H1 (cell line): ENCODE measurements at regions not wholly inside any gene's neighbourhood (a gene's known extent, or its start where the extent isn't known, plus 50 kb on each side); places are given as distances from the start of the nearest gene placed in this dataset.

Source experiments
- CTCF ChIA-PET: fragments of 300-600 bp; sonication (Branson Sonifier 250); formaldehyde crosslinking; loops from one replicate; lab custom pipeline; 2021; ENCODE audit not compliant: partially characterized antibody; lab: Charles Lee
- POLR2A ChIA-PET: fragments of 300-600 bp; sonication (Branson Sonifier 250); formaldehyde crosslinking; loops from one replicate; lab custom pipeline; 2021; ENCODE audit warnings: inconsistent platforms; ENCODE audit not compliant: partially characterized antibody; lab: Charles Lee
- DNase-seq, 2 experiments: peaks; one replicate each; pipeline versions ENCODE4 v3.0.0 to v3.0.0-alpha.2; 2010 to 2022; ENCODE audit warnings: low spot score in 2 of 2, low read depth in 1 of 2, mixed read lengths in 1 of 2
- FAIRE-seq: peaks from 2 replicates; lab custom pipeline; 2011; peaks lifted over from hg19 to GRCh38; lab: Jason Lieb, UNC
- H2AFZ ChIP-seq: 2 replicates; pipeline ENCODE4 v1.8.1; 2012; ENCODE audit warnings: low read length, inconsistent platforms
- H2AK5ac ChIP-seq: 2 replicates; pipeline ENCODE4 v1.6.1; 2013; ENCODE audit warnings: low read depth, low read length
- H2BK120ac ChIP-seq: replicated peaks from 2 replicates; pipeline ENCODE3; 2013; ENCODE audit warnings: low read depth, low read length, inconsistent platforms
- H2BK12ac ChIP-seq: 2 replicates; pipeline ENCODE4 v1.6.1; 2013; ENCODE audit warnings: low read depth, low read length
- H2BK15ac ChIP-seq: 2 replicates; pipeline ENCODE4 v1.6.1; 2013; ENCODE audit warnings: low read length
- H2BK20ac ChIP-seq: 2 replicates; pipeline ENCODE4 v1.6.1; 2013; ENCODE audit warnings: low read length
- H2BK5ac ChIP-seq: 2 replicates; pipeline ENCODE4 v1.6.1; 2013; ENCODE audit warnings: low read depth, low read length
- H3K14ac ChIP-seq: 2 replicates; pipeline ENCODE4 v1.6.1; 2013; ENCODE audit warnings: inconsistent platforms; ENCODE audit not compliant: insufficient read length
- H3K18ac ChIP-seq: 2 replicates; pipeline ENCODE4 v1.6.1; 2013; ENCODE audit warnings: low read length; ENCODE audit errors: extremely low read depth
- H3K23ac ChIP-seq: 2 replicates; pipeline ENCODE4 v1.6.1; 2013; ENCODE audit warnings: inconsistent platforms; ENCODE audit not compliant: insufficient read length
- H3K23me2 ChIP-seq: 2 replicates; pipeline ENCODE4 v1.6.1; 2013; ENCODE audit warnings: low read depth, low read length
- H3K27ac ChIP-seq: 2 replicates; pipeline ENCODE4 v1.6.1; 2011; ENCODE audit warnings: low read depth, low read length, inconsistent platforms
- H3K27me3 ChIP-seq, 4 experiments: replicated peaks in 1 of 4; 1 replicate in 1 of 4; 2 replicates in 3 of 4; pipeline versions ENCODE4 v1.6.1 to v1.8.1; 2011 to 2013; ENCODE audit warnings: low read length in 3 of 4, mild to moderate bottlenecking in 3 of 4, inconsistent platforms in 2 of 4, mixed read lengths in 2 of 4, moderate library complexity in 1 of 4; ENCODE audit not compliant: control insufficient read depth in 3 of 4, insufficient read depth in 3 of 4; ENCODE audit errors: extremely low read depth in 1 of 4
- H3K36me3 ChIP-seq, 4 experiments: 2 replicates each; pipeline versions ENCODE4 v1.6.1 to v1.8.1; 2011 to 2013; ENCODE audit warnings: mild to moderate bottlenecking in 4 of 4, low read length in 3 of 4, moderate library complexity in 2 of 4, control low read depth in 1 of 4, inconsistent platforms in 1 of 4; ENCODE audit not compliant: insufficient read depth in 4 of 4, control insufficient read depth in 2 of 4
- H3K4ac ChIP-seq: replicated peaks from 2 replicates; pipeline ENCODE3; 2013; ENCODE audit warnings: low read length, low read depth, mixed read lengths, inconsistent platforms; ENCODE audit not compliant: insufficient read length
- H3K4me1 ChIP-seq, 4 experiments: replicated peaks in 1 of 4; 1 replicate in 1 of 4; 2 replicates in 3 of 4; pipeline versions ENCODE4 v1.6.1 to v1.8.1; 2011 to 2013; ENCODE audit warnings: low read length in 3 of 4, inconsistent platforms in 2 of 4, mixed read lengths in 1 of 4; ENCODE audit not compliant: insufficient read depth in 4 of 4, control insufficient read depth in 3 of 4
- H3K4me2 ChIP-seq, 2 experiments: 2 replicates each; pipeline versions ENCODE4 v1.6.1 to v1.8.1; 2011 to 2013; ENCODE audit warnings: low read depth in 2 of 2, low read length in 2 of 2, control low read depth in 1 of 2, inconsistent platforms in 1 of 2, mild to moderate bottlenecking in 1 of 2; ENCODE audit not compliant: insufficient read depth in 1 of 2
- H3K4me3 ChIP-seq, 4 experiments: fragments of 200-600, 300-600 bp in 1 of 4; sonication (generic), shearing (Covaris generic), sonication (Bioruptor Twin) in 1 of 4; 2 replicates each; pipeline versions ENCODE4 v1.5.1 to v1.8.1; 2011 to 2016; ENCODE audit warnings: low read length in 4 of 4, low read depth in 3 of 4, control low read depth in 2 of 4, inconsistent platforms in 2 of 4, mild to moderate bottlenecking in 2 of 4, mixed read lengths in 1 of 4, moderate library complexity in 1 of 4; ENCODE audit not compliant: insufficient read depth in 2 of 4; ENCODE audit errors: extremely low read depth in 1 of 4
- H3K56ac ChIP-seq: replicated peaks from 2 replicates; pipeline ENCODE3; 2013; ENCODE audit warnings: low read depth, mild to moderate bottlenecking, mixed read lengths, low read length, inconsistent platforms; ENCODE audit not compliant: insufficient read length
- H3K79me1 ChIP-seq: 2 replicates; pipeline ENCODE4 v1.6.1; 2013; ENCODE audit warnings: low read depth, low read length, control low read depth
- H3K79me2 ChIP-seq, 2 experiments: 2 replicates each; pipeline versions ENCODE4 v1.6.1 to v1.8.1; 2012 to 2013; ENCODE audit warnings: low read length in 2 of 2, mild to moderate bottlenecking in 2 of 2, inconsistent platforms in 1 of 2; ENCODE audit not compliant: insufficient read depth in 2 of 2, control insufficient read depth in 1 of 2
- H3K9ac ChIP-seq, 4 experiments: replicated peaks in 1 of 4; 1 replicate in 1 of 4; 2 replicates in 3 of 4; pipeline versions ENCODE4 v1.6.1 to v1.8.1; 2011 to 2013; ENCODE audit warnings: low read depth in 3 of 4, low read length in 3 of 4, control low read depth in 2 of 4, mild to moderate bottlenecking in 2 of 4, moderate library complexity in 2 of 4, inconsistent platforms in 1 of 4; ENCODE audit errors: extremely low read depth in 1 of 4
- H3K9me3 ChIP-seq, 2 experiments: 2 replicates each; pipeline versions ENCODE4 v1.6.1 to v1.8.1; 2012 to 2013; ENCODE audit warnings: mild to moderate bottlenecking in 2 of 2, moderate library complexity in 2 of 2, control low read depth in 1 of 2, inconsistent platforms in 1 of 2, low read depth in 1 of 2, low read length in 1 of 2, mixed read lengths in 1 of 2; ENCODE audit not compliant: insufficient read depth in 2 of 2
- H4K20me1 ChIP-seq, 2 experiments: replicated peaks in 1 of 2; 2 replicates each; pipeline versions ENCODE3 to v1.8.1; 2011 to 2013; ENCODE audit warnings: inconsistent platforms in 2 of 2, low read length in 2 of 2, mild to moderate bottlenecking in 1 of 2; ENCODE audit not compliant: insufficient read depth in 2 of 2, control insufficient read depth in 1 of 2
- H4K5ac ChIP-seq: 2 replicates; pipeline ENCODE4 v1.6.1; 2013; ENCODE audit warnings: low read length, low read depth, mixed read lengths, inconsistent platforms; ENCODE audit not compliant: insufficient read length
- H4K8ac ChIP-seq: 2 replicates; pipeline ENCODE4 v1.8.0; 2013; ENCODE audit warnings: mild to moderate bottlenecking, moderate library complexity, low read length, inconsistent platforms; ENCODE audit not compliant: insufficient read depth; ENCODE audit errors: extremely low read depth
- H4K91ac ChIP-seq: replicated peaks from 2 replicates; pipeline ENCODE3; 2013; ENCODE audit warnings: low read length, mixed read lengths, inconsistent platforms; ENCODE audit not compliant: insufficient read length
- BCL11A ChIP-seq, 2 experiments: IDR thresholded peaks; one replicate each; pipeline ENCODE4 v1.6.1; 2011; ENCODE audit warnings: low read depth in 2 of 2, low read length in 2 of 2, mild to moderate bottlenecking in 2 of 2
- FOSL1 ChIP-seq: IDR thresholded peaks from 2 replicates; pipeline ENCODE4 v1.6.1; 2011; ENCODE audit warnings: mild to moderate bottlenecking, low read depth, low read length, moderate library complexity; ENCODE audit not compliant: insufficient read depth
- GABPA ChIP-seq: IDR thresholded peaks from 2 replicates; pipeline ENCODE4 v1.6.1; 2011; ENCODE audit warnings: mild to moderate bottlenecking, low read length, moderate library complexity, borderline replicate concordance; ENCODE audit not compliant: insufficient read depth
- POLR2A ChIP-seq, 2 experiments: IDR thresholded peaks; 1 replicate in 1 of 2; 2 replicates in 1 of 2; pipeline ENCODE4 v1.6.1; 2011; ENCODE audit warnings: low read depth in 2 of 2, low read length in 2 of 2, mild to moderate bottlenecking in 2 of 2; ENCODE audit errors: control extremely low read depth in 1 of 2
- RAD21 ChIP-seq, 2 experiments: IDR thresholded peaks in 1 of 2; conservative IDR thresholded peaks in 1 of 2; 2 replicates each; pipeline ENCODE4 v1.6.1; 2011; ENCODE audit warnings: low read depth in 2 of 2, low read length in 2 of 2, improper control_type of control experiment in 1 of 2, inconsistent platforms in 1 of 2, mild to moderate bottlenecking in 1 of 2, moderate library complexity in 1 of 2
- SIRT6 ChIP-seq: IDR thresholded peaks from one replicate; pipeline ENCODE4 v1.7.1; 2012; ENCODE audit warnings: low read length, inconsistent platforms
- SIX5 ChIP-seq: IDR thresholded peaks from 2 replicates; pipeline ENCODE4 v1.6.1; 2011; ENCODE audit warnings: mild to moderate bottlenecking, low read depth, low read length
- WGBS, 2 experiments: shearing (Covaris generic) in 1 of 2; methylation state at CpG; one replicate each; pipeline versions ENCODE4 v1.1.6 to v1.1.7; 2013 to 2015; ENCODE audit warnings: low lambda C conversion rate in 2 of 2, mixed read lengths in 2 of 2, inconsistent platforms in 1 of 2, low coverage in 1 of 2, missing lambda C conversion rate in 1 of 2; ENCODE audit not compliant: insufficient replicate concordance in 2 of 2, insufficient coverage in 1 of 2, insufficient read length in 1 of 2; ENCODE audit errors: extremely low coverage in 1 of 2, missing lambda C conversion rate in 1 of 2; 5-methylcytosine and 5-hydroxymethylcytosine counted together

DNA sequence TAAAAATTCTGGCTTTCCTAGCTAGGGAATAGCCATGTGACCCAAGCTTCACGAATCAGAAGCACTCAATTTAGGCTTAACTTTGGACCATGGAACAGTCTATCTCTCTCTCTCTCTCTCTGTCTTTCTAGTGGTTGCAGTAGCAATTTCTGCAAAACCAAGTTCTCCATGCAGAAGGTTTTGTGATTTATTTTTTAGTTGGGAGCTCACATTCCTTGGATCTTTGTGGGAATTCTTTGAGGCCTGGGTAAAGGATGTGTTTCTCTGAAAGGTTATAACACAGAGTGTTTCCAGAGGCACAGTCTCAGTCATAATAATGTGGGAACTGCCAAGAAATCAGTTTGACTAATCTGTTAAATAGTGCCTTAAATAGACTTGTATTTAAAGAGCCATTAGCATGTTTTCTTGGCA, 112.3 kb upstream of the COL11A1 start:
- no peak for FAIRE-seq

More for the DNA sequence above, 112.3 kb upstream of the COL11A1 start:
- H2BK120ac ChIP-seq = no peak overlapping the region
- H2BK5ac ChIP-seq = no peak overlapping the region
- H3K4ac ChIP-seq = no peak overlapping the region
- H3K9ac ChIP-seq = no peak overlapping the region
- H2BK20ac ChIP-seq = no peak overlapping the region
- H3K4me1 ChIP-seq = no peaks in the 10 kb centered on the region
- no peak overlapping the region for H4K8ac ChIP-seq
- H2AK5ac ChIP-seq = no peak overlapping the region
- no peaks in the 10 kb centered on the region for H3K23me2 ChIP-seq
- POLR2A ChIA-PET = no interaction called here
- no peaks in the 10 kb centered on the region for H3K9me3 ChIP-seq
- no peak overlapping the region for H3K56ac ChIP-seq
- H3K79me1 ChIP-seq = no peaks in the 10 kb centered on the region
- H4K5ac ChIP-seq = no peak overlapping the region
- no peak overlapping the region for H3K27ac ChIP-seq
- 75% methylated on average over 1 of the region's 1 CpG; no CpG with 5 or more reads in 1 of the 2 experiments for WGBS, 2 experiments
- H2BK12ac ChIP-seq = no peak overlapping the region
- no peak overlapping the region for H4K91ac ChIP-seq
- no peak for DNase-seq
- H3K27me3 ChIP-seq = no peaks in the 10 kb centered on the region
- no peak overlapping the region for H2BK15ac ChIP-seq
- no peak overlapping the region for H3K4me2 ChIP-seq
- no peak for TF ChIP-seq RAD21 (IDR thresholded peaks at IDR 0.05 in 1 of 2, conservative IDR thresholded peaks at IDR 0.05 in 1 of 2; ENCODE audit: low read depth in 2 of 2, low read length in 2 of 2)
- TF ChIP-seq SIRT6 = no peak
- TF ChIP-seq BCL11A (IDR thresholded peaks at IDR 0.05; ENCODE audit: low read depth in 2 of 2, low read length in 2 of 2) = no peak
- no peak for TF ChIP-seq FOSL1
- no peak for TF ChIP-seq GABPA
- TF ChIP-seq POLR2A (IDR thresholded peaks at IDR 0.05; ENCODE audit: control extremely low read depth in 1 of 2, low read depth in 2 of 2, low read length in 2 of 2) = no peak
- TF ChIP-seq SIX5 = no peak
- H2AFZ ChIP-seq = 0 out of 2 replicates have a peak overlapping the region, but pooled peaks have one; percentile 27
- no peaks in the 10 kb centered on the region for H4K20me1 ChIP-seq
- H3K18ac ChIP-seq = no peak overlapping the region
- H3K36me3 ChIP-seq = no peaks in the 10 kb centered on the region
- no peaks in the 10 kb centered on the region for H3K79me2 ChIP-seq
- no peak overlapping the region for H3K4me3 ChIP-seq
- H3K14ac ChIP-seq = no peak overlapping the region
- CTCF ChIA-PET = interaction anchor here (1.3 kb wide), 1 partner anchor 48 kb away, joined by 4 read pairs; no protein-coding TSS in a partner anchor
- H3K23ac ChIP-seq = no peak overlapping the region
